HCT116 (cell line): ENCODE measurements at regions not wholly inside any gene's neighbourhood (a gene's known extent, or its start where the extent isn't known, plus 50 kb on each side); places are given as distances from the start of the nearest gene placed in this dataset.

ENCODE experiments used
- EZH2 ChIP-seq: fragments of 200-600 bp; sonication (generic); IDR thresholded peaks from 2 replicates; pipeline ENCODE4 v1.6.1; 2017; ENCODE audit warnings: antibody characterized with exemption, mixed run types
- EZH2phosphoT487 ChIP-seq: fragments of 200-600 bp; IDR thresholded peaks from 2 replicates; pipeline ENCODE4 v1.6.1; 2018; ENCODE audit warnings: antibody characterized with exemption, borderline replicate concordance
- JUND ChIP-seq: IDR thresholded peaks from 2 replicates; pipeline ENCODE4 v1.6.1; 2012
- POLR2A ChIP-seq: IDR thresholded peaks from 2 replicates; pipeline ENCODE4 v1.7.0; 2011; ENCODE audit warnings: borderline replicate concordance; ENCODE audit not compliant: insufficient read depth, insufficient read length; ENCODE audit errors: extremely low read depth
- POLR2AphosphoS5 ChIP-seq: IDR thresholded peaks from 2 replicates; pipeline ENCODE4 v1.6.1; 2011; ENCODE audit warnings: mild to moderate bottlenecking, low read depth, low read length, moderate library complexity
- YY1 ChIP-seq: IDR thresholded peaks from 2 replicates; pipeline ENCODE4 v1.6.1; 2011; ENCODE audit warnings: low read length, low read depth, moderate library complexity, mild to moderate bottlenecking; ENCODE audit not compliant: insufficient replicate concordance; ENCODE audit errors: extremely low read depth
- TF ChIP-seq, protein P1 (sequence below): IDR thresholded peaks from 2 replicates; pipeline ENCODE4 v1.6.1; 2012
- TF ChIP-seq, protein P2 (sequence below), 3 experiments: fragments of 200-600 bp in 1 of 3; sonication (generic) in 1 of 3; IDR thresholded peaks in 2 of 3; conservative IDR thresholded peaks in 1 of 3; 2 replicates each; pipeline ENCODE4 v1.5.1; 2012 to 2017; ENCODE audit warnings: low read depth in 2 of 3, low read length in 2 of 3, antibody characterized with exemption in 1 of 3, borderline replicate concordance in 1 of 3, control low read depth in 1 of 3, mild to moderate bottlenecking in 1 of 3, mixed read lengths in 1 of 3, mixed run types in 1 of 3, moderate library complexity in 1 of 3; ENCODE audit not compliant: insufficient read depth in 1 of 3
- TF ChIP-seq, protein P3 (sequence below): IDR thresholded peaks from 2 replicates; pipeline ENCODE4 v1.6.1; 2011; ENCODE audit warnings: mild to moderate bottlenecking, low read length, moderate library complexity; ENCODE audit not compliant: insufficient replicate concordance; ENCODE audit errors: extremely low read depth
- TF ChIP-seq, protein P4 (sequence below): IDR thresholded peaks from 2 replicates; pipeline ENCODE4 v1.6.1; 2012; ENCODE audit warnings: low read depth

DNA sequence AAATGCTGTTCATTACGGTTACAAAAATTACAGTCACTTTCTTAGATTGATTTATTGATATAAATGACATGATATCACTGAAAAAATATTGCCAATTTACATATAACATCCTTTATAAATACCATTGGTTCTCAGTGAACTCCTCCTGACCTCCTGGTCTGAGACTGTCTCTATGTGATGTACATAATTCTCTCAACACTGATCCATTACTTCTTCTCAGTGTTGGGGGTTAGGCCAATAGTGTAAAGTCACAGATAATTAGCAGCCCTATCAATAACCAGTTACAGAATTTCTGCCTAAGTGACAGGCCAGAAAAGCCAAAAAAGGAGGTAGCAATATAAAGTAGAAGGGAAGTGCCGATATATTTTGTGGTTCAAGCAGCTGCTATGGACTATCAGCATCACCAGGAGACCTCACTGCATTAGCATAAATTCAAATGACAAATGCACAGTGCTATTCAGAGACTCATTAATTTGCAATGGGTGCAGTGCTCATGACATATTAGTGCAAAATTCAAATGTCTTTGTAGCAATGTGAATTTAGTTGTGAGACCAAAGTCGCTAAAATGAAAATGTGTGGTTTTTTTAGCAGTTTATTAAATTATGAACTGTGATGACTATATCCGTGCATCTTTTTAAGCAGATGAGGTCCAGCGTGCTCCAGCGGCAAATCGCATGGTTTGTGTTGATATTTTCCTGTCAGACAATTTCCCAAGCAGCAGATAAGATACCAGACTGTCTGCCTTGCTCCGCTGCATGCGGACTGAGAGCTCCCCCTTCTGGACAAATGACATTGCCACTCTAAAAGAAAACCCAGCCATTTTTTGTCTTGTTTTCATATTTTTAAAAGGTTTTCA, 144.6 kb downstream of the CETN3 start:
- no peak for TF ChIP-seq EZH2
- TF ChIP-seq, protein P1, sequence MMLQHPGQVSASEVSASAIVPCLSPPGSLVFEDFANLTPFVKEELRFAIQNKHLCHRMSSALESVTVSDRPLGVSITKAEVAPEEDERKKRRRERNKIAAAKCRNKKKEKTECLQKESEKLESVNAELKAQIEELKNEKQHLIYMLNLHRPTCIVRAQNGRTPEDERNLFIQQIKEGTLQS = no peak
- TF ChIP-seq, protein P2, sequence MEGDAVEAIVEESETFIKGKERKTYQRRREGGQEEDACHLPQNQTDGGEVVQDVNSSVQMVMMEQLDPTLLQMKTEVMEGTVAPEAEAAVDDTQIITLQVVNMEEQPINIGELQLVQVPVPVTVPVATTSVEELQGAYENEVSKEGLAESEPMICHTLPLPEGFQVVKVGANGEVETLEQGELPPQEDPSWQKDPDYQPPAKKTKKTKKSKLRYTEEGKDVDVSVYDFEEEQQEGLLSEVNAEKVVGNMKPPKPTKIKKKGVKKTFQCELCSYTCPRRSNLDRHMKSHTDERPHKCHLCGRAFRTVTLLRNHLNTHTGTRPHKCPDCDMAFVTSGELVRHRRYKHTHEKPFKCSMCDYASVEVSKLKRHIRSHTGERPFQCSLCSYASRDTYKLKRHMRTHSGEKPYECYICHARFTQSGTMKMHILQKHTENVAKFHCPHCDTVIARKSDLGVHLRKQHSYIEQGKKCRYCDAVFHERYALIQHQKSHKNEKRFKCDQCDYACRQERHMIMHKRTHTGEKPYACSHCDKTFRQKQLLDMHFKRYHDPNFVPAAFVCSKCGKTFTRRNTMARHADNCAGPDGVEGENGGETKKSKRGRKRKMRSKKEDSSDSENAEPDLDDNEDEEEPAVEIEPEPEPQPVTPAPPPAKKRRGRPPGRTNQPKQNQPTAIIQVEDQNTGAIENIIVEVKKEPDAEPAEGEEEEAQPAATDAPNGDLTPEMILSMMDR (IDR thresholded peaks at IDR 0.05 in 2 of 3, conservative IDR thresholded peaks at IDR 0.05 in 1 of 3; ENCODE audit: borderline replicate concordance in 1 of 3, insufficient read depth in 1 of 3, low read depth in 2 of 3, low read length in 2 of 3) = peak; percentile 70 to 97 (median 92)
- TF ChIP-seq EZH2phosphoT487 = no peak
- TF ChIP-seq POLR2AphosphoS5 = no peak
- TF ChIP-seq, protein P3, sequence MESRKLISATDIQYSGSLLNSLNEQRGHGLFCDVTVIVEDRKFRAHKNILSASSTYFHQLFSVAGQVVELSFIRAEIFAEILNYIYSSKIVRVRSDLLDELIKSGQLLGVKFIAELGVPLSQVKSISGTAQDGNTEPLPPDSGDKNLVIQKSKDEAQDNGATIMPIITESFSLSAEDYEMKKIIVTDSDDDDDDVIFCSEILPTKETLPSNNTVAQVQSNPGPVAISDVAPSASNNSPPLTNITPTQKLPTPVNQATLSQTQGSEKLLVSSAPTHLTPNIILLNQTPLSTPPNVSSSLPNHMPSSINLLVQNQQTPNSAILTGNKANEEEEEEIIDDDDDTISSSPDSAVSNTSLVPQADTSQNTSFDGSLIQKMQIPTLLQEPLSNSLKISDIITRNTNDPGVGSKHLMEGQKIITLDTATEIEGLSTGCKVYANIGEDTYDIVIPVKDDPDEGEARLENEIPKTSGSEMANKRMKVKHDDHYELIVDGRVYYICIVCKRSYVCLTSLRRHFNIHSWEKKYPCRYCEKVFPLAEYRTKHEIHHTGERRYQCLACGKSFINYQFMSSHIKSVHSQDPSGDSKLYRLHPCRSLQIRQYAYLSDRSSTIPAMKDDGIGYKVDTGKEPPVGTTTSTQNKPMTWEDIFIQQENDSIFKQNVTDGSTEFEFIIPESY = no peak
- TF ChIP-seq, protein P4, sequence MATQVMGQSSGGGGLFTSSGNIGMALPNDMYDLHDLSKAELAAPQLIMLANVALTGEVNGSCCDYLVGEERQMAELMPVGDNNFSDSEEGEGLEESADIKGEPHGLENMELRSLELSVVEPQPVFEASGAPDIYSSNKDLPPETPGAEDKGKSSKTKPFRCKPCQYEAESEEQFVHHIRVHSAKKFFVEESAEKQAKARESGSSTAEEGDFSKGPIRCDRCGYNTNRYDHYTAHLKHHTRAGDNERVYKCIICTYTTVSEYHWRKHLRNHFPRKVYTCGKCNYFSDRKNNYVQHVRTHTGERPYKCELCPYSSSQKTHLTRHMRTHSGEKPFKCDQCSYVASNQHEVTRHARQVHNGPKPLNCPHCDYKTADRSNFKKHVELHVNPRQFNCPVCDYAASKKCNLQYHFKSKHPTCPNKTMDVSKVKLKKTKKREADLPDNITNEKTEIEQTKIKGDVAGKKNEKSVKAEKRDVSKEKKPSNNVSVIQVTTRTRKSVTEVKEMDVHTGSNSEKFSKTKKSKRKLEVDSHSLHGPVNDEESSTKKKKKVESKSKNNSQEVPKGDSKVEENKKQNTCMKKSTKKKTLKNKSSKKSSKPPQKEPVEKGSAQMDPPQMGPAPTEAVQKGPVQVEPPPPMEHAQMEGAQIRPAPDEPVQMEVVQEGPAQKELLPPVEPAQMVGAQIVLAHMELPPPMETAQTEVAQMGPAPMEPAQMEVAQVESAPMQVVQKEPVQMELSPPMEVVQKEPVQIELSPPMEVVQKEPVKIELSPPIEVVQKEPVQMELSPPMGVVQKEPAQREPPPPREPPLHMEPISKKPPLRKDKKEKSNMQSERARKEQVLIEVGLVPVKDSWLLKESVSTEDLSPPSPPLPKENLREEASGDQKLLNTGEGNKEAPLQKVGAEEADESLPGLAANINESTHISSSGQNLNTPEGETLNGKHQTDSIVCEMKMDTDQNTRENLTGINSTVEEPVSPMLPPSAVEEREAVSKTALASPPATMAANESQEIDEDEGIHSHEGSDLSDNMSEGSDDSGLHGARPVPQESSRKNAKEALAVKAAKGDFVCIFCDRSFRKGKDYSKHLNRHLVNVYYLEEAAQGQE = no peak
- no peak for TF ChIP-seq POLR2A
- no peak for TF ChIP-seq YY1
- TF ChIP-seq JUND = no peak
